ENCODE measurements at regions not wholly inside any gene's neighbourhood (a gene's known extent, or its start where the extent isn't known, plus 50 kb on each side); places are given as distances from the start of the nearest gene placed in this dataset.
"Not testable (repeated sequence)": the region's sequence is repeated elsewhere in the genome, so short reads cannot be mapped to it uniquely, and the experiment has no call there.

DNA sequence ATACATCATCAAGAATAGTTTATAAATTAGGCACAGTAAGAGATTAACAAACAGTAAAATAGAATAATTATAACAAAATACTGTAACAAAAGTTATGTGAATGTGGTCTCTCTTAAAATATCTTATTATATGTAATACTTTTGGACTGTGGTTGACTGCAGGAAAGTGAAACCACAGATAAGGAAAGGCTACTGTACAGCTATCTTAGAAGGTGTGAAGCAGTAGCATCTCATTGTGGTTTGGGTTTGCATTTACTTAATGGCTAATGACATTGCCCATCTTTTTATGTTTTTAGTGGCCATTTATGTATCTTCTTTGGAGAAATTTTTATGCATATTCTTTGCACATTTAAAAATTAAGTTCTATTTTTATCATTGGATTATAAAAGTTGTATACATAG lies 296.4 kb upstream of the MAGI2 start:
- no peak for DNase-seq
- TF ChIP-seq, protein P1, sequence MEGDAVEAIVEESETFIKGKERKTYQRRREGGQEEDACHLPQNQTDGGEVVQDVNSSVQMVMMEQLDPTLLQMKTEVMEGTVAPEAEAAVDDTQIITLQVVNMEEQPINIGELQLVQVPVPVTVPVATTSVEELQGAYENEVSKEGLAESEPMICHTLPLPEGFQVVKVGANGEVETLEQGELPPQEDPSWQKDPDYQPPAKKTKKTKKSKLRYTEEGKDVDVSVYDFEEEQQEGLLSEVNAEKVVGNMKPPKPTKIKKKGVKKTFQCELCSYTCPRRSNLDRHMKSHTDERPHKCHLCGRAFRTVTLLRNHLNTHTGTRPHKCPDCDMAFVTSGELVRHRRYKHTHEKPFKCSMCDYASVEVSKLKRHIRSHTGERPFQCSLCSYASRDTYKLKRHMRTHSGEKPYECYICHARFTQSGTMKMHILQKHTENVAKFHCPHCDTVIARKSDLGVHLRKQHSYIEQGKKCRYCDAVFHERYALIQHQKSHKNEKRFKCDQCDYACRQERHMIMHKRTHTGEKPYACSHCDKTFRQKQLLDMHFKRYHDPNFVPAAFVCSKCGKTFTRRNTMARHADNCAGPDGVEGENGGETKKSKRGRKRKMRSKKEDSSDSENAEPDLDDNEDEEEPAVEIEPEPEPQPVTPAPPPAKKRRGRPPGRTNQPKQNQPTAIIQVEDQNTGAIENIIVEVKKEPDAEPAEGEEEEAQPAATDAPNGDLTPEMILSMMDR (IDR thresholded peaks at IDR 0.05): no peak
- Histone ChIP-seq H3K4me3 (no peak overlapping the region), H3K36me3 (no peaks in the 10 kb centered on the region), H3K9me3 (no peaks in the 10 kb centered on the region), H3K4me1 (no peaks in the 10 kb centered on the region), H3K27ac (no peak overlapping the region), H3K27me3 (ENCODE audit: low read depth) (no peaks in the 10 kb centered on the region)
- ATAC-seq: no peak
- intact Hi-C loops (cut with DNase I): no loop called here

DNA sequence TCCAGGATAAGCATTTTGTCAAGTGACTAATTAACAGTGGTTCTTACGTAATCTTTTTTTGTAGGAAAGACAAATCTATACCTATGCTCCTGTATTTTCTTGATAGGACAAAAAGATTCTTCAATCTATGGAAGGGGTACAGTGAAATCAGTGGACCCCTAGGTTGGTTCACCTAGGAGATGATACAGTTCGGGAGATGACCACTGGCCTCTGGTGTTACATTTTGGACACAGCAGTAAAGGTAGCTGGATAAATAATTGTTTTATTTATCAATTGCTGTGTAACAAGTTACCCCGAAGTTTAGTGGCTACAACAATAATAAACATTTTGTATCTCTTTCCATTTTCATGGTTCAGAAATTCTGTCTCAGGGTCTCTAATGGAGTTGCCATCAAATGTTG lies 288.2 kb upstream of the MAGI2 start:
- ATAC-seq (no peak), DNase-seq (no peak)
- H3K9me3 ChIP-seq: no peaks in the 10 kb centered on the region
- intact Hi-C loops (cut with DNase I): no loop called here
- H3K27me3 ChIP-seq (ENCODE audit: low read depth): no peaks in the 10 kb centered on the region
- H3K36me3 ChIP-seq: no peaks in the 10 kb centered on the region
- no peak overlapping the region for H3K4me3 ChIP-seq
- no peaks in the 10 kb centered on the region for H3K4me1 ChIP-seq
- TF ChIP-seq, protein P1 (IDR thresholded peaks at IDR 0.05): no peak
- H3K27ac ChIP-seq: no peak overlapping the region

DNA sequence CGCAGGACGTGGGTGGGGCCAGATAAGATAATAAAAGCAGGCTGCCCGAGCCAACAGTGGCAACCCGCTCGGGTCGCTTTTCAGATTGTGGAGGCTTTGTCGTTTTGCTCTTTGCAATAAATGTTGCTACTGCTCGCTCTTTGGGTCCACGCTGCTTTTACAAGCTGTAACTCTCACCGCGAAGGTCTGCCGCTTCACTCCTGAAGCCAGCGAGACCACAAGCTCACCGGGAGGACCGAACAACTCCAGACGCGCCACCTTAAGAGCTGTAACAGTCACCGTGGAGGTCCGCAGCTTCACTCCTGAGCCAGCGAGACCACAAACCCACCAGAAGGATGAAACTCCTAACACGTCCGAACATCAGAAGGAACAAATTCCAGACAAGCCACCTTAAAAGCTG lies 286.6 kb upstream of the MAGI2 start:
- Histone ChIP-seq H3K27ac (no peak overlapping the region), H3K4me1 (no peaks in the 10 kb centered on the region), H3K9me3 (no peaks in the 10 kb centered on the region), H3K36me3 (no peaks in the 10 kb centered on the region), H3K4me3 (no peak overlapping the region), H3K27me3 (ENCODE audit: low read depth) (no peaks in the 10 kb centered on the region)
- intact Hi-C loops (cut with DNase I): no loop called here
- ATAC-seq (no peak), DNase-seq (no peak)
- TF ChIP-seq, protein P1 (IDR thresholded peaks at IDR 0.05): no peak

DNA sequence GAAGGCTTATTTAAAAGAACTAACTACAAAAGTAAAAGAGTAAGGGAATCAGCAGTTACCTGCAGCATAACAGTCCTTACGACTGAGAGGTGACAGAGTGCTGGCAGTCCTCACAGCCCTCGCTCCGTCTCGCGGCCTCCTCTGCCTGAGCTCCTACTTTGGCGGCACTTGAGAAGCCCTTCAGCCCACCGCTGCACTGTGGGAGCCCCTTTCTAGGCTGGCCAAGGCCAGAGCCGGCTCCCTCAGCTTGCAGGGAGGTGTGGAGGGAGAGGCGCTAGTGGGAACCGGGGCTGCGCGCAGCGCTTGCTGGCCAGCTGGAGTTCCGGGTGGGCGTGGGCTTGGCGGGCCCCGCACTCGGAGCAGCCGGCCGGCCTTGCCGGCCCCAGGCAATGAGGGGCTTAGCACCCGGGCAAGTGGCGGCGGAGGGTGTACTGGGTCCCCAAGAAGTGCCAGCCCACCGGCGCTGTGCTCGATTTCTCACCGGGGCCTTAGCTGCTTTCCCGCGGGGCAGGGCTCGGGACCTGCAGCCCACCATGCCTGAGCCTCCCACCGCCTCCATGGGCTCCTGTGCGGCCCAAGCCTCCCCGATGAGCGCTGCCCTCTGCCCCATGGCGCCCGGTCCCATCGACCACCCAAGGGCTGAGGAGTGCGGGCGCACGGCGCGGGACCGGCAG lies 285.7 kb upstream of the MAGI2 start:
- H3K9me3 ChIP-seq; H3K36me3 ChIP-seq; H3K4me1 ChIP-seq; intact Hi-C loops (cut with DNase I); H3K4me3 ChIP-seq; H3K27me3 ChIP-seq (ENCODE audit: low read depth); H3K27ac ChIP-seq; ATAC-seq: not testable (repeated sequence)
- peak; percentile 31 for DNase-seq

DNA sequence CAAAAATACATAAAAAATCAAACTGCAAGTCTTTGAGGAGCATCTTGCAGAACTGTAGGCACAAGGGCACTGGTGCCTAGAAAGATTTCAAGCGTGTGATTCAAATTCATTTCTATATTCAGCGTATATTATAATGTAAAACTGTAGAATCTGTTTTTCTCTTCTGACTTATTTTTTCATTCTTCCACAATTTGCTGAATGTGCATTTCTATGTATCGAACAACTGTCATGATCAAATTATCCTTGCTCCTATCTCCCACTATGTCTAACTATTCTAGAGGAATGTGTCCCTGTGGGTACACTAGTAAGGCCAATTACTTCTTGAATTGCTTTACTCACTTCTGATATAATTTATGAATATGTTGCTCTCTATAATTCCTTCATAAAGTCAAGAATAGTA lies 283.0 kb upstream of the MAGI2 start:
- DNase-seq (no peak), ATAC-seq (no peak)
- H3K9me3 ChIP-seq: peaks cover 24% of the 10 kb centered on the region
- no peaks in the 10 kb centered on the region for H3K4me1 ChIP-seq
- no peak overlapping the region for H3K4me3 ChIP-seq
- TF ChIP-seq, protein P1 (IDR thresholded peaks at IDR 0.05): no peak
- no peak overlapping the region for H3K27ac ChIP-seq
- no peaks in the 10 kb centered on the region for H3K36me3 ChIP-seq
- H3K27me3 ChIP-seq (ENCODE audit: low read depth): no peaks in the 10 kb centered on the region
- intact Hi-C loops (cut with DNase I): no loop called here

DNA sequence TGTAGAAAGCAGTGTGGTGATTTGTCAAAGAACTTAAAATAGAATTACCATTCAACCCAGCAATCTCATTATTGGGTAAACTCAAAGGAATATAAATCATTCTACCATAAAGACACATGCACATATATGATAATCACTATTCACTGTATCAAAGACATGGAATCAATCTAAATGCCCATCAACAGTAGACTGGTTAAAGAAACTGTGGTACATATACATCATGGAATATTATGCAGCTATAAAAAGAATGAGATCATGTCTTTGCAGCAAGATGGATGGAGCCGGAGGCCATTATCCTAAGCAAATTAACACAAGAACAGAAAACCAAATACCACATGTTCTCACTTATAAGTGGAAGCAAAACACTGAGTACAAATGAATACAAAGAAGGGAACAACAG lies 281.5 kb upstream of the MAGI2 start:
- Histone ChIP-seq H3K27ac (no peak overlapping the region), H3K9me3 (peaks cover 24% of the 10 kb centered on the region), H3K4me1 (no peaks in the 10 kb centered on the region), H3K36me3 (no peaks in the 10 kb centered on the region), H3K27me3 (ENCODE audit: low read depth) (no peaks in the 10 kb centered on the region), H3K4me3 (no peak overlapping the region)
- ATAC-seq: no peak
- intact Hi-C loops (cut with DNase I): no loop called here
- DNase-seq: no peak
- TF ChIP-seq, protein P1 (IDR thresholded peaks at IDR 0.05): no peak

All from lower lobe of right lung (tissue), 2 donors.